Ascending aorta (tissue), 2 donors: ENCODE measurements at regions not wholly inside any gene's neighbourhood (a gene's known extent, or its start where the extent isn't known, plus 50 kb on each side); places are given as distances from the start of the nearest gene placed in this dataset.

Experiments used
- DNase-seq, 2 donors: peaks; one replicate each; pipeline ENCODE4 v3.0.0-alpha.2; 2019; ENCODE audit warnings: low spot score in 2 of 2
- H3K27ac ChIP-seq, 2 donors: fragments of 200-600 bp; sonication (generic); one replicate each; pipeline ENCODE4 v1.5.1; 2016 to 2017; ENCODE audit warnings: mild to moderate bottlenecking in 1 of 2
- H3K27me3 ChIP-seq: fragments of 200-600 bp; sonication (generic); one replicate; pipeline ENCODE4 v1.5.1; 2017
- H3K36me3 ChIP-seq, 2 donors: fragments of 200-600 bp; sonication (generic); one replicate each; pipeline ENCODE4 v1.5.1; 2016
- H3K4me1 ChIP-seq, 2 donors: fragments of 200-600 bp; sonication (generic); one replicate each; pipeline ENCODE4 v1.5.1; 2016 to 2017; ENCODE audit warnings: mild to moderate bottlenecking in 1 of 2
- H3K4me3 ChIP-seq, 2 donors: fragments of 200-600 bp; sonication (generic); one replicate each; pipeline ENCODE4 v1.5.1; 2016 to 2017; ENCODE audit warnings: mild to moderate bottlenecking in 1 of 2
- H3K9me3 ChIP-seq, 2 donors: fragments of 200-600 bp; sonication (generic); one replicate each; pipeline ENCODE4 v1.5.1; 2016
- intact Hi-C: fragments of 100-400 bp; cut with DNase I; formaldehyde crosslinking; loops from one replicate; pipeline ENCODE4 v1.15.1; 2023
- TF ChIP-seq, protein P1 (sequence below), 3 experiments: fragments of 200-600 bp in 2 of 3; fragments of 450-650 bp in 1 of 3; sonication (generic) in 2 of 3; IDR thresholded peaks; one replicate each; pipeline ENCODE4 v1.5.1; 2016 to 2019; ENCODE audit warnings: antibody characterized with exemption in 3 of 3, mild to moderate bottlenecking in 1 of 3, moderate library complexity in 1 of 3

DNA sequence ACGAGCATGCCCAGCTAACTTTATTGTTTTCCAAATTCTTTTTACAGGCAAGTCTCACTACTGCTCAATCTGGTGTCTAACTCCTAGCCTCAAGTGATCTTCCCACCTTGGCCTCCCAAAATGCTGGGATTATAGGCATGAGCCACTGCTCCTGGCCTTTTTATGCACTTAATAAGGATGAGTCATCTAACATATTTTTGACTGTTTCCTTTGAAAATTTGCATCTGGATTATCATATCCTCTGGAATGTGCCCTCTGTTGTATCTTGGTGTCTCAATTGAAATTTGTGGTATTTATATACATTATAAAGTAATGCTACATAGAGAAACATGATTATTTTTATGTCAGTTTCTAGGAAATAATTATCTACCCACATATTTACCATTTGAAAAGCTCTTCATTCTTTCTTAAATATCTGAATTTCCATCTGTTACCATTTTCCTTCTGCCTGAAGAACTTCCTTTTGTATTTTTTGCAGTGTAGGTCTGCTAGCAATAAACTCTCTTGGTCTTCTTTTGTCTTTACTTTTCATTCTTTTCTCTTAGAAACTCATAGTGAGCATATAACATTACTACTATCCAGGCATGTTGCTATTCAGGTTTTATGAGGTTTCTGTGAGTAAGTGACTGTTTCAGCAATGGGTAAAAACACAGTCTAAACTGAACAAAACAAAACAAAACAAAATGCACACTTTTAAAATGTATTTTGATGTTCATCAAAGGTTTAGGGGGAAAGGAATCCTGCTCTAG, 52.8 kb upstream of the CNOT2 start:
- Histone ChIP-seq H3K27me3 (no peaks in the 10 kb centered on the region), H3K9me3 (no peaks in the 10 kb centered on the region), H3K4me1 (no peaks in the 10 kb centered on the region), H3K4me3 (no peak overlapping the region), H3K27ac (no peak overlapping the region), H3K36me3 (no peaks in the 10 kb centered on the region)
- intact Hi-C loops: no loop called here
- TF ChIP-seq, protein P1, sequence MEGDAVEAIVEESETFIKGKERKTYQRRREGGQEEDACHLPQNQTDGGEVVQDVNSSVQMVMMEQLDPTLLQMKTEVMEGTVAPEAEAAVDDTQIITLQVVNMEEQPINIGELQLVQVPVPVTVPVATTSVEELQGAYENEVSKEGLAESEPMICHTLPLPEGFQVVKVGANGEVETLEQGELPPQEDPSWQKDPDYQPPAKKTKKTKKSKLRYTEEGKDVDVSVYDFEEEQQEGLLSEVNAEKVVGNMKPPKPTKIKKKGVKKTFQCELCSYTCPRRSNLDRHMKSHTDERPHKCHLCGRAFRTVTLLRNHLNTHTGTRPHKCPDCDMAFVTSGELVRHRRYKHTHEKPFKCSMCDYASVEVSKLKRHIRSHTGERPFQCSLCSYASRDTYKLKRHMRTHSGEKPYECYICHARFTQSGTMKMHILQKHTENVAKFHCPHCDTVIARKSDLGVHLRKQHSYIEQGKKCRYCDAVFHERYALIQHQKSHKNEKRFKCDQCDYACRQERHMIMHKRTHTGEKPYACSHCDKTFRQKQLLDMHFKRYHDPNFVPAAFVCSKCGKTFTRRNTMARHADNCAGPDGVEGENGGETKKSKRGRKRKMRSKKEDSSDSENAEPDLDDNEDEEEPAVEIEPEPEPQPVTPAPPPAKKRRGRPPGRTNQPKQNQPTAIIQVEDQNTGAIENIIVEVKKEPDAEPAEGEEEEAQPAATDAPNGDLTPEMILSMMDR (IDR thresholded peaks at IDR 0.05): no peak
- no peak for DNase-seq
